ENCODE measurements at regions not wholly inside any gene's neighbourhood (a gene's known extent, or its start where the extent isn't known, plus 50 kb on each side); places are given as distances from the start of the nearest gene placed in this dataset.

- Mint-ChIP-seq H3K4me1 (ENCODE audit: low read depth) (peaks cover 54% of the 10 kb centered on the region), H3K27me3 (ENCODE audit: low read depth) (no peaks in the 10 kb centered on the region), H3K4me3 (ENCODE audit: unreplicated experiment) (no peak overlapping the region), H3K27ac (ENCODE audit: unreplicated experiment) (no peak overlapping the region), H3K9me3 (ENCODE audit: low read depth) (no peaks in the 10 kb centered on the region), H3K36me3 (ENCODE audit: low read depth) (peaks cover 2% of the 10 kb centered on the region)
- DNase-seq (ENCODE audit: low spot score), result no peak
- TF ChIP-seq CTCF (IDR thresholded peaks at IDR 0.05), result no peak
Measured at GRCh38 chr11:95711945-95712221, 77.7 kb downstream of the FAM76B start.

- H3K27ac Mint-ChIP-seq (ENCODE audit: unreplicated experiment), result peak overlapping the region; percentile 55
Measured at GRCh38 chr11:95711162-95711944, 78.2 kb downstream of the FAM76B start.

GRCh38 chr11:95708681-95709080 lies 80.9 kb downstream of the FAM76B start:
- peaks cover 2% of the 10 kb centered on the region for H3K36me3 Mint-ChIP-seq (ENCODE audit: low read depth)
- no peak overlapping the region for H3K27ac Mint-ChIP-seq (ENCODE audit: unreplicated experiment)
- no peak for DNase-seq (ENCODE audit: low spot score)
- H3K27me3 Mint-ChIP-seq (ENCODE audit: low read depth), result no peaks in the 10 kb centered on the region
- no peak overlapping the region for H3K4me3 Mint-ChIP-seq (ENCODE audit: unreplicated experiment)
- H3K4me1 Mint-ChIP-seq (ENCODE audit: low read depth), result peaks cover 37% of the 10 kb centered on the region
- H3K9me3 Mint-ChIP-seq (ENCODE audit: low read depth), result no peaks in the 10 kb centered on the region
- no peak for TF ChIP-seq CTCF (IDR thresholded peaks at IDR 0.05)

More at GRCh38 chr11:95711162-95711944, 78.2 kb downstream of the FAM76B start:
- H3K4me1 Mint-ChIP-seq (ENCODE audit: low read depth), result peaks cover 55% of the 10 kb centered on the region
- peaks cover 2% of the 10 kb centered on the region for H3K36me3 Mint-ChIP-seq (ENCODE audit: low read depth)
- no peak for TF ChIP-seq CTCF (IDR thresholded peaks at IDR 0.05)
- DNase-seq (ENCODE audit: low spot score), result no peak
- H3K4me3 Mint-ChIP-seq (ENCODE audit: unreplicated experiment), result no peak overlapping the region
- H3K9me3 Mint-ChIP-seq (ENCODE audit: low read depth), result no peaks in the 10 kb centered on the region
- no peaks in the 10 kb centered on the region for H3K27me3 Mint-ChIP-seq (ENCODE audit: low read depth)

GRCh38 chr11:95706974-95707387 lies 82.6 kb downstream of the FAM76B start:
- no peaks in the 10 kb centered on the region for H3K27me3 Mint-ChIP-seq (ENCODE audit: low read depth)
- peaks cover 24% of the 10 kb centered on the region for H3K4me1 Mint-ChIP-seq (ENCODE audit: low read depth)
- H3K4me3 Mint-ChIP-seq (ENCODE audit: unreplicated experiment), result no peak overlapping the region
- H3K9me3 Mint-ChIP-seq (ENCODE audit: low read depth), result no peaks in the 10 kb centered on the region
- H3K36me3 Mint-ChIP-seq (ENCODE audit: low read depth), result peaks cover 2% of the 10 kb centered on the region
- peak overlapping the region; percentile 70 for H3K27ac Mint-ChIP-seq (ENCODE audit: unreplicated experiment)
- DNase-seq (ENCODE audit: low spot score), result no peak
- no peak for TF ChIP-seq CTCF (IDR thresholded peaks at IDR 0.05)

GRCh38 chr11:95705485-95706124 lies 84.0 kb downstream of the FAM76B start:
- Mint-ChIP-seq H3K27ac (ENCODE audit: unreplicated experiment) (no peak overlapping the region), H3K4me3 (ENCODE audit: unreplicated experiment) (no peak overlapping the region), H3K27me3 (ENCODE audit: low read depth) (no peaks in the 10 kb centered on the region), H3K4me1 (ENCODE audit: low read depth) (peaks cover 22% of the 10 kb centered on the region), H3K36me3 (ENCODE audit: low read depth) (peaks cover 2% of the 10 kb centered on the region), H3K9me3 (ENCODE audit: low read depth) (no peaks in the 10 kb centered on the region)
- TF ChIP-seq CTCF (IDR thresholded peaks at IDR 0.05), result peak; percentile 96
- no peak for DNase-seq (ENCODE audit: low spot score)

All from chondrocyte (in vitro differentiated cells).